PC-9 (cell line): ENCODE measurements at regions not wholly inside any gene's neighbourhood (a gene's known extent, or its start where the extent isn't known, plus 50 kb on each side); places are given as distances from the start of the nearest gene placed in this dataset.
"Not testable (repeated sequence)": the region's sequence is repeated elsewhere in the genome, so short reads cannot be mapped to it uniquely, and the experiment has no call there.

Experiments used
- BruUV-seq: library from RNA; stranded (reverse); fragments of 400-500 nt; replicated peaks from 2 replicates; lab custom pipeline; 2021; lab: Mats Ljungman, UMichigan
- CTCF ChIA-PET: fragments of 300-600 bp; sonication (Branson Sonifier 250); formaldehyde crosslinking; loops from one replicate; lab custom pipeline; 2022; ENCODE audit warnings: antibody characterized with exemption; lab: Charles Lee
- POLR2A ChIA-PET: fragments of 300-600 bp; sonication (Branson Sonifier 250); formaldehyde crosslinking; loops from one replicate; lab custom pipeline; 2022; ENCODE audit warnings: antibody characterized with exemption; ENCODE audit not compliant: unreplicated experiment; lab: Charles Lee
- DNase-seq, 2 experiments: peaks; one replicate each; pipeline versions ENCODE4 v3.0.0 to v3.0.0-alpha.2; 2015 to 2022; ENCODE audit warnings: mixed read lengths in 1 of 2
- H2AFZ ChIP-seq: fragments of 200-600 bp; sonication (generic); 2 replicates; pipeline ENCODE4 v1.8.1; 2017; ENCODE audit warnings: antibody characterized with exemption
- H3F3A ChIP-seq: fragments of 200-600 bp; sonication (generic); 2 replicates; pipeline ENCODE4 v1.8.1; 2017; ENCODE audit warnings: antibody characterized with exemption, mild to moderate bottlenecking, low read depth; ENCODE audit not compliant: insufficient read depth
- H3K27ac ChIP-seq: fragments of 200-600 bp; sonication (generic); 2 replicates; pipeline ENCODE4 v1.6.1; 2016; ENCODE audit warnings: mixed run types
- H3K27me3 ChIP-seq: fragments of 200-600 bp; sonication (generic); 2 replicates; pipeline ENCODE4 v1.6.1; 2016; ENCODE audit warnings: low read depth, mixed run types; ENCODE audit not compliant: insufficient read depth
- H3K36me3 ChIP-seq: fragments of 200-600 bp; sonication (generic); 2 replicates; pipeline ENCODE4 v1.6.1; 2016; ENCODE audit warnings: low read depth, mixed run types
- H3K4me1 ChIP-seq: fragments of 200-600 bp; sonication (generic); replicated peaks from 2 replicates; pipeline ENCODE4 v1.6.1; 2016; ENCODE audit warnings: mixed run types; ENCODE audit not compliant: insufficient read depth
- H3K4me2 ChIP-seq: fragments of 200-600 bp; sonication (generic); 2 replicates; pipeline ENCODE4 v1.6.1; 2017; ENCODE audit warnings: mixed run types
- H3K4me3 ChIP-seq: fragments of 200-600 bp; sonication (generic); 2 replicates; pipeline ENCODE4 v1.6.1; 2016; ENCODE audit warnings: mixed run types
- H3K79me2 ChIP-seq: fragments of 200-600 bp; sonication (generic); 2 replicates; pipeline ENCODE4 v1.6.1; 2017; ENCODE audit warnings: low read depth, mixed run types
- H3K9me2 ChIP-seq: fragments of 200-600 bp; sonication (generic); 2 replicates; pipeline ENCODE4 v1.8.1; 2017; ENCODE audit warnings: mild to moderate bottlenecking; ENCODE audit not compliant: insufficient read depth
- H3K9me3 ChIP-seq: fragments of 200-600 bp; sonication (generic); 2 replicates; pipeline ENCODE4 v1.8.1; 2016; ENCODE audit warnings: low read depth; ENCODE audit not compliant: insufficient read depth
- H4K20me1 ChIP-seq: fragments of 200-600 bp; sonication (generic); 2 replicates; pipeline ENCODE4 v1.8.1; 2017; ENCODE audit not compliant: insufficient read depth
- CTCF ChIP-seq: fragments of 200-600 bp; sonication (generic); conservative IDR thresholded peaks from 2 replicates; pipeline ENCODE4 v1.6.1; 2017; ENCODE audit warnings: mixed run types, antibody characterized with exemption, mild to moderate bottlenecking, moderate library complexity
- EZH2 ChIP-seq: fragments of 200-600 bp; sonication (generic); IDR thresholded peaks from 2 replicates; pipeline ENCODE4 v1.8.0; 2017; ENCODE audit warnings: antibody characterized with exemption, low read depth
- intact Hi-C: fragments of 100-400 bp; cut with micrococcal nuclease; formaldehyde crosslinking; loops from one replicate; pipeline ENCODE4 v1.10.0; 2022; ENCODE audit not compliant: unreplicated experiment

- Histone ChIP-seq H3K4me1 (no peaks in the 10 kb centered on the region), H3K9me3 (no peaks in the 10 kb centered on the region), H3K27me3 (no peaks in the 10 kb centered on the region), H3K4me2 (no peak overlapping the region), H3K4me3 (no peak overlapping the region), H3K27ac (no peak overlapping the region), H3K9me2 (no peaks in the 10 kb centered on the region), H4K20me1 (no peaks in the 10 kb centered on the region), H3K79me2 (no peaks in the 10 kb centered on the region), H2AFZ (no peak overlapping the region), H3F3A (no peaks in the 10 kb centered on the region), H3K36me3 (no peaks in the 10 kb centered on the region)
- no peak for TF ChIP-seq EZH2
- TF ChIP-seq CTCF: no peak
- DNase-seq: no peak
- ChIA-PET CTCF (interaction anchor here (0.6 kb wide), 1 partner anchor 374 kb away, joined by 3 read pairs; no protein-coding TSS in a partner anchor), POLR2A (no interaction called here)
- BruUV-seq: no TSS peak
- intact Hi-C loops: no loop called here
Measured at GRCh38 chr2:210776756-210777155, 220.4 kb downstream of the CPS1 start.

- intact Hi-C loops: no loop called here
- H4K20me1 ChIP-seq: no peaks in the 10 kb centered on the region
- H3K27ac ChIP-seq: no peak overlapping the region
- ChIA-PET CTCF (no interaction called here), POLR2A (no interaction called here)
- no peak for DNase-seq
- H3K79me2 ChIP-seq: no peaks in the 10 kb centered on the region
- BruUV-seq: no TSS peak
- no peak for TF ChIP-seq EZH2
- no peak for TF ChIP-seq CTCF
- H3K4me3 ChIP-seq: no peak overlapping the region
- no peaks in the 10 kb centered on the region for H3F3A ChIP-seq
- H3K9me2 ChIP-seq: no peaks in the 10 kb centered on the region
- no peaks in the 10 kb centered on the region for H3K36me3 ChIP-seq
- no peak overlapping the region for H2AFZ ChIP-seq
- no peaks in the 10 kb centered on the region for H3K27me3 ChIP-seq
- no peaks in the 10 kb centered on the region for H3K9me3 ChIP-seq
- H3K4me2 ChIP-seq: no peak overlapping the region
- H3K4me1 ChIP-seq: no peaks in the 10 kb centered on the region
Measured at GRCh38 chr2:210782222-210782621, 225.8 kb downstream of the CPS1 start.

DNA sequence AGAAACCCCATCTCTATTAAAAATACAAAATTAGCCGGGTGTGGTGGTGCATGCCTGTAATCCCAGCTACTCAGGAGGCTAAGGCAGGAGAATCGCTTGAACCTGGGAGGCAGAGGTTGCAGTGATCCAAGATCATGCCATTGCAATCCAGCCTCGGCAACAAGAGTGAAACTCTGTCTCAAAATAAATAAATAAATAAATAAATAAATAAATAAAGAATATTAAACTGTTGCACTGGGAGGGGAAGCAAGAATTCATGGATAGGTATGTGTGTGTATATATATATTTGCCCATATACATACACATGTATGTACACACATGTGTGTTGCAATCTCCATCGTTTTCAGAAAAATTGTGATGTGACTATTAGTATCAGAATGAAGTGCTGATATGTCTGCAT lies 231.4 kb downstream of the CPS1 start:
- POLR2A ChIA-PET, H3K9me3 ChIP-seq, H3K9me2 ChIP-seq, H2AFZ ChIP-seq, H3K4me3 ChIP-seq, H3K4me1 ChIP-seq, H3K27ac ChIP-seq, DNase-seq, H3F3A ChIP-seq, CTCF ChIA-PET, BruUV-seq, H3K27me3 ChIP-seq, H3K79me2 ChIP-seq, H3K4me2 ChIP-seq, H3K36me3 ChIP-seq, H4K20me1 ChIP-seq, intact Hi-C loops: not testable (repeated sequence)

DNA sequence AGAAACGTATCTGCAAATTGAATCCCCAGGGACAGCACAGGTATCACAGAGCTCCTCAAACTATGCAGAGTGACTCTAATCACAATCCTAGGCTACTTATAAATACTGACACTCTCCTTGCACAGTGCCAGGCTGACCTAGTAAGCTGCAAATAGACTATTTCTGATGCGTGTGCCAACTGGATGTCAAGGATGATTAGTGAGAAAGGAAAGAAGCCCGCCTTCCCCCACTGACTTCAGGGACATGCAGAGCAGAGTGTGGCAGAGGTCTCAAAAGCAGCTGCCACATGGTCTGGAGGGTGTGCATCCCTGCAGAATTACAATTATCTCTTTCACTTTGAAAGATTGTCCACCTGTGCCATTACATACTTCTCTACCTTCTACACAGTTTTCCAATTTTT lies 235.6 kb downstream of the CPS1 start:
- no peaks in the 10 kb centered on the region for H3K9me2 ChIP-seq
- TF ChIP-seq CTCF: no peak
- TF ChIP-seq EZH2: no peak
- BruUV-seq: no TSS peak
- H3K27ac ChIP-seq: no peak overlapping the region
- CTCF ChIA-PET: no interaction called here
- intact Hi-C loops: no loop called here
- no peaks in the 10 kb centered on the region for H3K4me1 ChIP-seq
- no peaks in the 10 kb centered on the region for H3K27me3 ChIP-seq
- no peaks in the 10 kb centered on the region for H3K36me3 ChIP-seq
- H2AFZ ChIP-seq: no peak overlapping the region
- H3K79me2 ChIP-seq: no peaks in the 10 kb centered on the region
- H3K9me3 ChIP-seq: no peaks in the 10 kb centered on the region
- DNase-seq: no peak
- H3K4me2 ChIP-seq: no peak overlapping the region
- H3K4me3 ChIP-seq: no peak overlapping the region
- no peaks in the 10 kb centered on the region for H3F3A ChIP-seq
- no peaks in the 10 kb centered on the region for H4K20me1 ChIP-seq
- POLR2A ChIA-PET: no interaction called here
